ENCODE measurements at regions not wholly inside any gene's neighbourhood (a gene's known extent, or its start where the extent isn't known, plus 50 kb on each side); places are given as distances from the start of the nearest gene placed in this dataset.
A peak's percentile ranks its signal among the peaks of the same experiment; 100 is the strongest.
"Not testable (repeated sequence)": the region's sequence is repeated elsewhere in the genome, so short reads cannot be mapped to it uniquely, and the experiment has no call there.

- Histone ChIP-seq H3K4me1 (no peaks in the 10 kb centered on the region), H3K27me3 (no peaks in the 10 kb centered on the region), H3K4me3 (no peak overlapping the region), H3K9me3 (no peaks in the 10 kb centered on the region), H3K36me3 (no peaks in the 10 kb centered on the region), H3K27ac (no peak overlapping the region)
- TF ChIP-seq POLR2AphosphoS5 (IDR thresholded peaks at IDR 0.05): no peak
- TF ChIP-seq CTCF (IDR thresholded peaks at IDR 0.05): no peak
- TF ChIP-seq POLR2A (IDR thresholded peaks at IDR 0.05): no peak
- intact Hi-C loops (cut with DNase I; ENCODE audit: low total_unique reads): no loop called here
- peak in 1 of 2 donors; percentile 17 for DNase-seq (ENCODE audit: low spot score in 2 of 2)
Observed at GRCh38 chr2:109712746-109713145, 81.4 kb upstream of the RGPD5 start.

DNA sequence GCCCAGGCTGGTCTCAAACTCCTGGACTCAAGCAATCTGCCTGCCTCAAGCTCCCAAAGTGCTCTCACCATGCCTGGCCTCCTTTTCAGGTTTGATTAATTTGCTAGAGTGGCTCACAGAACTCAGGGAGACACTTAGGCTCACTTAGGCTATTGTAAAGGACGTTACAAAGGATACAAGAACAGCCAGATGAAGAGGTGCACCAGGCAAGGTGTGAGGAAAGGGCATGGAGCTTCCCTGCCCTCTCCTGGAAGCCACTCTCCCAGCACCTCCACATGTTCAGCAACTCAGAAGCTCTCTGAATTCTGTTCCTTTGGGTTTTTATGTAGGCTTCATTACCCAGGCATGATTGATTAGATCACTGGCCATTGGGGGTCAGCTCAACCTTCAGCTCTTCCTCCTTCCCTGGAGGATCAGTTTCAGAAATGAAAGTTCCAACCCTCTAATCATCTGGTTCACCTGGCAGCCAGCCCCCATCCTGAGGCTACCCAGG is 78.7 kb upstream of the RGPD5 start:
- intact Hi-C loops (cut with DNase I; ENCODE audit: low total_unique reads): no loop called here
- TF ChIP-seq POLR2A (IDR thresholded peaks at IDR 0.05) (no peak), POLR2AphosphoS5 (IDR thresholded peaks at IDR 0.05) (no peak), CTCF (IDR thresholded peaks at IDR 0.05) (peak in 2 of 3 donors; percentile 68 to 72)
- H3K4me1 ChIP-seq: no peaks in the 10 kb centered on the region
- H3K36me3 ChIP-seq: no peaks in the 10 kb centered on the region
- peak; percentile 43 to 45 for DNase-seq (ENCODE audit: low spot score in 2 of 2)
- H3K27me3 ChIP-seq: no peaks in the 10 kb centered on the region
- H3K9me3 ChIP-seq: no peaks in the 10 kb centered on the region
- H3K4me3 ChIP-seq: no peak overlapping the region
- H3K27ac ChIP-seq: no peak overlapping the region

DNA sequence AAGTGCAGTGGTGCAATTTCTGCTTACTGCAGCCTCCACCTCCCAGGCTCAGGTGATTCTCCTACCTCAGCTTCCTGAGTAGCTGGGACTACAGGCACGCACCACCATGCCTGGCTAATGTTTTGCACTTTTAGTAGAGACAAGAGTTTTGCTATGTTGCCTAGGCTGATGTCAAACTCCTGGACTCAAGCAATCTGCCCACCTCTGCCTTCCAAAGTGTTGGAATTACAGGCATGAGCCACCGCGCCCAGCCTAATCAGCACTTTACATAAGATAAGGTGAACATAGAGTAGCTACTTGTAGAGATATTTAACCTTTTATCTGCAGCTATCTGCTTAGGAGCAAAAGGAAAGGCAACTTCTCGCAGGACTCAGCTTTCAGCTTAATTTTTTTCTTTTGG is 77.5 kb upstream of the RGPD5 start:
- H3K27me3 ChIP-seq; H3K9me3 ChIP-seq; H3K36me3 ChIP-seq; intact Hi-C loops (cut with DNase I; ENCODE audit: low total_unique reads); H3K4me1 ChIP-seq; H3K4me3 ChIP-seq; H3K27ac ChIP-seq: not testable (repeated sequence)
- DNase-seq (ENCODE audit: low spot score in 2 of 2): peak; percentile 6 to 42

- no peaks in the 10 kb centered on the region for H3K27me3 ChIP-seq
- H3K4me1 ChIP-seq: no peaks in the 10 kb centered on the region
- H3K27ac ChIP-seq: no peak overlapping the region
- no peaks in the 10 kb centered on the region for H3K9me3 ChIP-seq
- no peak for TF ChIP-seq CTCF (IDR thresholded peaks at IDR 0.05)
- no peak for TF ChIP-seq POLR2A (IDR thresholded peaks at IDR 0.05)
- TF ChIP-seq POLR2AphosphoS5 (IDR thresholded peaks at IDR 0.05): no peak
- intact Hi-C loops (cut with DNase I; ENCODE audit: low total_unique reads): no loop called here
- H3K36me3 ChIP-seq: no peaks in the 10 kb centered on the region
- no peak overlapping the region for H3K4me3 ChIP-seq
- DNase-seq (ENCODE audit: low spot score in 2 of 2): no peak
Observed at GRCh38 chr2:109718139-109718538, 76.0 kb upstream of the RGPD5 start.

GRCh38 chr2:109719871-109720270 is 74.2 kb upstream of the RGPD5 start:
- TF ChIP-seq POLR2A (IDR thresholded peaks at IDR 0.05) (no peak), POLR2AphosphoS5 (IDR thresholded peaks at IDR 0.05) (no peak), CTCF (IDR thresholded peaks at IDR 0.05) (no peak)
- Histone ChIP-seq H3K4me1 (no peaks in the 10 kb centered on the region), H3K36me3 (no peaks in the 10 kb centered on the region), H3K9me3 (no peaks in the 10 kb centered on the region), H3K27me3 (no peaks in the 10 kb centered on the region), H3K27ac (peak overlapping the region in 1 of 2 donors; percentile 72), H3K4me3 (no peak overlapping the region)
- peak; percentile 12 to 15 for DNase-seq (ENCODE audit: low spot score in 2 of 2)
- intact Hi-C loops (cut with DNase I; ENCODE audit: low total_unique reads): no loop called here
